ENCODE measurements at regions not wholly inside any gene's neighbourhood (a gene's known extent, or its start where the extent isn't known, plus 50 kb on each side); places are given as distances from the start of the nearest gene placed in this dataset.

DNA sequence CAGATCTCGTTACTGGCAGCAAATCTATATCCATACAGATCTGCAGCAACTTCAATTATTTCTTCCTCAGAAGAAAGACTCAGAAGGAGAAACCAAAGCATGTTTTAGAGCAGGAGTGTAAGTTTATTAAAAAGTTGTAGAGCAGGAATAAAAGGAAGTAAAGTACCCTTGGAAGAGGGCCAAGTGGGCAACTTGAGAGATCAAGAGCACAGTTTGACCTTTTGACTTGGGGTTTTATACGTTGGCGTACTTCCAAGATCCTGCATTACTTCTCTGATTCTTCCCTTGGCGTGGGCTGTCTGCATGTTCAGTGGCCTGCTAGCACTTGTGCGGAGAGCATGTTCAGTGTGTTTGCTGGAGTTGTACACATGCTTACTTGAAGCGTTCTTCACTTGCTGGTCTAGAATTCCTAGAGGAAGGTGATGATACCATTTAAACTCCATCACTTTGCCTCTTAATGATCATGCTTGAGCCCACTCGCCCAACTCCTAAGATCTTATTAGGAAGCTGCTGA lies 1114.7 kb upstream of the PABPC4L start:
- no peak for DNase-seq

DNA sequence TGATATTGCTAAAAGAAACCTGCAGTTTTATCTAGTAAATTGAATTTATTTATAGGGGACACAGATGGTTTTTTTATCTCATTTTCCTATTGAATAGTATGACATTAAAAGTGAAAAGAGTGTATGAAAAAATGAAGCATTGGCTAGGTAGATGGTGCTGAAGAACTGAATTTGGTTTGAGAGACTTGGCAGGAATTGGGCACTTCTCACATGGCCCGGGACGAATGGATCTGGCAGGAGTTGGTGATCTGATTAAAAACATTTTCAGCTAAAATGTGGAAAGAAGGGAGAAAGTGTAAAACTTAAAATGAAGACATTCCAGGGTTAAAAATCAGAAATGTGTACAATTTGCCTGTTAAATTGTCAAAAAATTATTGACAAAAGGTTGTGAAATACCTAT lies 1088.5 kb upstream of the PABPC4L start:
- DNase-seq = no peak

DNA sequence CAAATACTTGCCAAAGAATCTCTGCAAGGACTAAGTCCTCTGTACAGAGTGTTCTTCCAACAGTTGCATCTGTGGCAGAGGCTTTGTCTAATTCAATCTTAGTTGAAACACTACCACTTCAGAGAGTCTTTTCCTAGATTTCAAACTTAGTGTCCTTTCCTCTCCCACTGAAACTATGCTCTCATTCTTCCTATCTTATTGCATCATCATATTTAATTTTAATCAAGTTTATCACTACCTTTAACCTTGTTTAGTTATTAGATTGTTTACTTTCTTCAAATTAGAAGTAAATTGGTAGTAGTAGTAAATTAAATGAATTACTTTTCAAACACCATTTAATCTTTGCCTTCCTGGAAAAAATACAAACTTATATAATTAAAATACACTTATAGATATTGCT lies 1082.3 kb upstream of the PABPC4L start:
- no peak for DNase-seq

DNA sequence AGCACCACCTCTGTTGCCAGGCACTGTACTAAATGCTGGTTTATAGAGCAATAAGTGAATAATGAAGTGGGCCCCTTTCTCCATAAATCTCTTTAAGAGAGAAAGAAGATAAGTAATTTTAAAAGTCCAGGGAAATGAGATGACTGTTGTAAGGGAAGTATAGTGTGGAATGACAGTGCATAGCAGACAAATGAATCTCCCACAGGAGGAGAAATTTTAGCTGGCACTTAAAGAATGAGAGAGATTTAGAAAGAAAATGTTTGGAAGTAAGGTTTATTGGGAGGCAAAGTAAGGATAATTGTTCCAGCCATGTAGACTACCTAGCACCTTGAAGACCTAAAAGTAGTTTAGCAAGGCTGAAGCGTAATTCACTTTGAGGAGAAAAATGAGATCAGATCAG lies 1081.1 kb upstream of the PABPC4L start:
- no peak for DNase-seq

DNA sequence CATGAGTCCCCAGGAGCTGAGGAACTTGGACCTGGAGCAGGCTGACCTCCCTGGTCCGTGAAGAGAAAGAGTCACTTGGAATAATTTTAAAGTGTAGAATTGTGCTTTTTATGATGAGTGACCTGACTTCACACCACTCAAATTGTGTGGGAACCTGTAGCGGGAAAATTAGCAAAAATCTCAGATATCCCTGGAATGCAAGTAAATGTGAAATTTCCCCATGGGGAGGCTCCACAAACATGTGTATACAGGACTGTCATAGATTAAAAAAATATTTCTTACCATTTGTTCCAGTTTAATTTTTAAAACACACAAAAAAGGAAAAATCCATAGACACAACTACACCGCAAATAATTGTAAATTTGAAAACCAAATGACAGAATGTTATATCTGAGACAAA lies 1079.6 kb upstream of the PABPC4L start:
- no peak for DNase-seq

DNA sequence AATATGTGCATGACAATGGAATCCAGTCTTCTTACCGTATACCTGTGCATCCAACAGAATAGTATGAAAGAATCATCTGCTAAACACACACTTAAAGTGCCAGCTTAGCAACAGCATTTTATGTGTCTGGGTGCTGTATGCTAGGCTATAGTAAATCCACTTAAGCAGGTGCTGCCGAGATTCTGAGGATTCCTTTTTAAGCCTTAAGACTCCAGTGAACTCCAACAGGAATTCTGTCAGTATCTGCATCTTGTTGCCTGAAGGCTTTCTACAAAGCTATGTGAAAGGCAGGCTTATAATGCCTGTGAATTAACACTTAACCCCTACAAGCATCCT lies 1076.4 kb upstream of the PABPC4L start:
- no peak for DNase-seq

DNA sequence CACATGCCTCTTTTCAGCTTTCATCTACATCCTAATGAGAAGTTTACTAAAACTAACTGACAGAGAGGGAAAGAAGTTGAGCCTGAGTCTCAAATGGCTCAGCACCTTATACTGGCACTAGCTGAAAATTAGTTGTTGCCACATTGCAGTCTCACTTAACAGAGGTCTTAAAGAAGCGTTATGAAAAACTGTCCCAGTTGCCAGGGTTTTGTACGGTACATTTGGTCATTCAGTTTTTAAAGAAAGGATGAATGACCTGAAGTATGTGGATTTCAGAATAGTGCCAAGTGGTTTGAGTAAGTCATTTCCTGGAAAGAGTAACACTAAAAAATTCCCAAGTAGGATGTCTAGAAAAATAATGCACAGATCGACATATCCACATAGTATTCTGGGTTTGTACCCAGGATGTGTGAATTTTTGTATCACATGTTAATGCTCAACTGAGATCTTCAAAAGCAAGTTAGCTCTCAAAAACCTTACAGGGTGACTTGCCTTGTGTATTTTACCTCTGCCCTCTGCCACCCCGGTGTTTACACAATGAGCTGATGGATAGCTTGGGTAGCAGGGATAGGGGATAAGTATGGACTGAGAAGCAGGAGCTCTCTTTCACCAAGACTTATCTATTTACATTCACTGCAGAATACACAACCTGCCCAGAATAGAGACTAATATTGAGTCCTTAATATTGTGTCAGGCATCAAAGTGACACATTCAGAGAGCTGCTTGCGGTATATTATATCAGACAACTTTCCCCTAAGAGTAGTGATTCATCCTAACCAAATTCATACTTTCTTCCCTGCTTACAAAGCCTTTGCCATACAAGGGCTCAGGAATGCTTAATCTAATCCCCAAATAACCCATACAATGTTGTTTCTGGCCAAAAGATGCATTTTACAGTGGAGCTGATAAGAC lies 1075.7 kb upstream of the PABPC4L start:
- DNase-seq = no peak

DNA sequence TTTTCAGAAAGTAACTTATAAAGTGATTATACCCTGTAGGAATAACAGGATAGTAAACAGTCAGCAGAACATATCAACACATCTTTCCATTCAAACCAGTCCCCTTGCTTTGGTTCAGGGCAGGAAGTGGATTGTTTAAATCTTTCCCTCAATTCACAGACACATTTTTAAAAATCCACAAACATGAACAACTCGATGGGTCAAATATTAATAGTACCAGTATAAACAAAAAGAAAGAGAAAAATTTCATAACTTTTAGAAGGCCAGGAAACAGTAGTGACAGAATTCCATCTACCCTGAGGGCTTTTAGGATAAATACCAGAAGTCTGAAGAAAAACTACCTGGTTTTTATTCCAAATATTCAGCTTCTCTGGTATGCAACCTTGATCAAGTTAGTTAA lies 1072.8 kb upstream of the PABPC4L start:
- DNase-seq = no peak

DNA sequence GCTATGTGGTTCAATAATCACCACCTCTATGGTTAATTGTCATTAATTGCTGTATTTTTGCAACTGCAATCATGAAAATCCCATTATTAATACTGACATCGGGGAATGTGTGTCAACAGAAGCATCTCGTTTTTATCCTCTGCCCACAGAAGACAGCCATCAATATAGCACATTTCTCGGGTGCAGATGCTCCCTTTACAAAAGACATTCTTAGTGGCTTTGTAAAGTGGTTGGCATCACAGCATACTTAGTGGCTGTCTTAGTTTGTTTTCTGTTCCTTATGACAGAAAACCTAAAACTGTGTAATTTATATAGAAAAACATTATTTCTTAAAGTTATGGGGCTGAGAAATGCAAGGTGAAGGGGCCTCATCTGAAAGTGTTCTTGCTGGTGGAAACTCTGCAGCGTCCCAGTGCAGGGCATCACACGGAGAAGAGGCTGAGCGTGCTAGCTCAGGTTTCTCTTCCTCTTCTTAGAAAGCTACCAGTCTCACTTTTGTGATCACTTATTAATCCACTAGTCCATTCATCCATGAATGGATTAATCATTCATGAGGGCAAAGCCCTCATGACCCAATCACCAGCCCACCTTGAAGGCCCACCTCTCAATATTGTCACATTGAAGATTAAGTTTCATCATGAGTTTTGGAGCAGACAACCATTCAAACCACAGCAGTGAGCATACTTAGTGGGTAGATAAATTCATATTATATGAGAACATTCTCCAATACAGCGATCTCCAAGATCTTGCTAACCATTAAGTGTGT lies 1067.7 kb upstream of the PABPC4L start:
- DNase-seq = no peak

DNA sequence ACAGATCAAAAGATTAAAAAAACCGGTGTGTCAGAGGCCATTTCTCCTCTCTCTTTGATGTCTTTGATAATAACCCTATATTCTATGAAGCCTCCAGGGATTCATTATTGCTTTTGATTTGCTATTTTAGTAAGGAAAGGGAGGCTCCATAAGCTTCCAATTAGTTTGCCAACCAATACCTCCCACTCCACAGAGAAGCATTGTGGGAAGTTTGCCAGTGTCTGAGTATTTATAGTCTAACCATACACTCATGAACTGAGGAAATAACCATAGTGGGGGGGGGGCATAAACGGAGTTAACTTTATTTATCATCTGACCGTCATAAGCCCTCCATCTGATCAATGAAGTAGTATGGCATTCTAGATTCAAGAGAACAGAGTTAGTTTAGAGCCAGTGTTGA lies 1066.8 kb upstream of the PABPC4L start:
- DNase-seq = no peak

DNA sequence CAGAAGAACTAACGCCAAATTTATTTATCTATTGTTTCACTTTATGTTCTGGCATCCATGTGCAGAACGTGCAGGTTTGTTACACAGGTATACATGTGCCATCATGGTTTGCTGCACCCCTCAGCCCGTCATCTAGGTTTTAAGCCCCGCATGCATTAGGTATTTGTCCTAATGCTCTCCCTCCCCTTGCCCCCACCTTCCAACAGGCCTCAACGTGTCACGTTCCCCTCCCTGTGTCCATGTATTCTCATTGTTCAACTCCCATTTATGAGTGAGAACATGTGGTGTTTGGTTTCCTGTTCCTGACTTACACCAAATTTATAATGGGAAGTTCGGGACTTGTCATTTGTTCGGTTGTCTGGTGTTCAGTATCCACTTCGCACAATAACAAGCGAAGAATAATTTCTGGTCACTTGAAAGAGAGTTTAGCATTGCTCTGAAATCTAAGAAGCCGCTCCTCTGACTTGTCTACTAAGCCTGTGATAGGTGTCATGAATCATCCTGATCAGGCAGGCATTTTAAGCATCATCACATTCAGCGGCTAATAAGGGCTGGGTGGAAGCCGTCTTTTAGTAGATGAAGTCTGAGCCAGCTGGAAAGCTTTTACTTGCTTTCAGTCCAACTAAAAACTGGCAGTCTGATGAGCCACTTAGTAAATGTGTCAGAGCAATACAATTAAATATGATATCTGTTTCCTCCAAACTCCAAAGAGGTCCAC lies 1065.7 kb upstream of the PABPC4L start:
- DNase-seq = no peak

DNA sequence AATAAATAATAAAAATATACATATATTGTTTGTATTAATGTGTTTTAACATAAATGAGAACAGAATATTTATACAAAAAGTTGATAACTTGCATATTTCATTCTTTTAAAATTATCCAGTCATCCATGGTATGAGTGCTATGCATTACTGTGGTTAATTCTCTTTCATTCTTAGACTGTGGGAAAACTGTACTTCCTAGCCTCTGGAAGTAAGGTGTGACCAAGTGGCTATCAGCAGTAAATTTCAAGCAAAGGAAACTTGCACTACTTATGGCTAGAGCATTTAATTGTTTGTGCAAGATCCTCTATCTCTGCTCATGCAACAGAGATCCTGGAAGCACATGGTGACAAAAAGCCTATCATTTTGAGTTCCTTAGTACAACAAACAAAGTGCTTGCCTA lies 1054.5 kb upstream of the PABPC4L start:
- no peak for DNase-seq

DNA sequence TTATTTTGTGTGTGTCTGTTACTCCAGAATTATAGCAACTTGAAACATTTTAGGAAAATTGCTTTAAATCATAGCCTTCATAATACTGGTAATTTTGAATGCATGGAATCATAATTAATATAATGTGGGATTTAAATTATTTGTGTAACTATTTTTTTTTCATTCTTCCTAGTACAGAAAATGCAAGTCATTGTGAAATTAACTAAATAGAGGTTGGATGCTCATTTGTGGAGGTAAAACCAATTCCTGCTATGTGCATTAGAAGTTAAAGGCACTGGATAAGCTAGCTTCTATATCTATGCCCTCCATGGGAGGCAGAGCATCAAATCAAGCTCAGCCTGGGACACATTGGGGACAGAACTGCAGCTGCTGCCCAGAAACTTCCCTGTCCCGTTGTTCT lies 1048.5 kb upstream of the PABPC4L start:
- no peak for DNase-seq

DNA sequence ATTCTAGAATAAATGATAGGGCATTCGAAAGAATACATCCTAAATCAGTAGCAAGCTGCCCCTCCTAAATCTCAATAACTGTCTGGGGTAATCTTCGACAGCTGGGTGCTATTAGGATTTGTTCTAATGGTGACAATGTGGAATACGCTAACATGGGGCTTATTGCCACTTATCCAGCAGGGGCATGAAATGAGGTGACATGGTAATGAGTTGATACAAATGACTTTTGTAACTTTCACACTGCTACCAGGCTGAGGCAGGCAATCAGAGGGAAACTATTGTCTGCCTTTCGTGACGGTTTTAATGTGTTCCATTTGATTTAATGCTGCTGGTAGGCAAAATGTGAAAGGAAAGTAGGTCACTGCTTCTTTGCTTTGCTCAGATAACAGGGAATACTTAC lies 1047.4 kb upstream of the PABPC4L start:
- DNase-seq = no peak

DNA sequence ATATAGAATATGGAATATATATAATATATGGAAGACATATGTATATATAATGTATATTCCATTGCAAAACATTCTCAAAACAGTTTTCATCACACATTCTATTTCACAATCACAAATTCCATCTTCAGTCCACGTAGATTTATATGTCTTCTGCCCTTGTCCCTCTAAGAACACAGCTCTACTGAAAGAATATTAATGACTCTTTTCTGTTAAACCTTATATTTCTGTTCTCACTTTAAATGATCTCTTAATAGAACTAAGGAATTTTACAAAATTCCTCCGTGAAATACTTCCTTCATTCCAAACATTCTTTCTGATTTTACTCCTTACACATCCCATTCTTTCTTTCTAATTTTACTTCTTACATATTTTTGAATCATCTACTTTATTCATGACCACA lies 1043.1 kb upstream of the PABPC4L start:
- DNase-seq = no peak

DNA sequence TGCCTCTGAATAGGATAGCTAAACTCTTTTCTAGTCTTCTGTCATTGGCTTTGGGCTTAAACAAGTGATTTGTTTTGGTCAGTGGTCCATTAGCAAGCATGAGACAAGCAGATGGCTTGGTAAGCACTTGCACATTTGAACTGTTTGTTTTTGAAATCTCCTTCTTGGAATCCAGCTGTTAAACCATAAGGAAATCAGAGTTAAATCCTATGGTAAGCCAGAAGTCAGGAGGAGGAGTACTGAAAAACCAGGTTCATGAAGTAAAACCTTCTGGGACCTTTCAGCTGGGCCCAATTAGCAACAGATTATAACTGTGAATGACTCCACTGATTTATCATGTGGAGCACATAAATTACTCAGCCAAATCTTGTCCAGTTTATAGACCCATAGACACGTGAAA lies 1042.5 kb upstream of the PABPC4L start:
- DNase-seq = no peak

DNA sequence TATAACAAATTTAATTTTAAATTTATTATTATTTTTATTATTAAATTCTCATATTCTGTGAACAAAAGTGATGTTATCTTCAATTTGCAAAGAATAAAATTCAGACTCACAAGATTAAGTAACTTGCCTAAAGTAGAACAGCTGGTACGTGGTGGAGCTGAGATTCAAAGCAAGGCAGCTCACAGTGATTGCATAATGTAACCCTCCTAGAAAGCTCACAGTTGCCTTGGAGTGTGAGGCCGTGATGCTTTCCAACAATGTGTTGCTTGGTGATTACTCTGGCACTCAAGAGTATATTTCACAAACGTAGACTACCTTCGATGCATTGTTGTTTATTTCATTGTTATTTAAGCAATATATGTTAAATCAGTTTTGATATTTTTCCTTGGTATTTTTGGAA lies 1039.2 kb upstream of the PABPC4L start:
- no peak for DNase-seq

DNA sequence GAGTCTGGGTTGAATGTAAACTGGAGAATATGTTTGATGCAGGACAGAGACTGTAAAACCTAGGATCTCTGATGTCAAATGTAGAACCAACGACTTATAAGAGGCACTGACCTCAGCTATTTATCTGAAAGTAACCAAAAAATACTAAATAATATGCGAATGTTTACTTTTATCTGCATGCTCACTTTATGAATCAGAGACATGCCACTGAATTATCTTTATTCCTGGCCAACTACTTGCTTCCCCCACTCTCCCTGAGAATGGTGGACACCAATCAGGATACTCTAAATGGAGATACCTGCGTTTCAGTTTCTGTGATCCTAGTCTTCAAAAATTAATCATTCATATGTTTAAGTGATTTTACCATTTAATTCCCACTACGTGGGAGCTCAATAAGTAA lies 1038.4 kb upstream of the PABPC4L start:
- DNase-seq = no peak

DNA sequence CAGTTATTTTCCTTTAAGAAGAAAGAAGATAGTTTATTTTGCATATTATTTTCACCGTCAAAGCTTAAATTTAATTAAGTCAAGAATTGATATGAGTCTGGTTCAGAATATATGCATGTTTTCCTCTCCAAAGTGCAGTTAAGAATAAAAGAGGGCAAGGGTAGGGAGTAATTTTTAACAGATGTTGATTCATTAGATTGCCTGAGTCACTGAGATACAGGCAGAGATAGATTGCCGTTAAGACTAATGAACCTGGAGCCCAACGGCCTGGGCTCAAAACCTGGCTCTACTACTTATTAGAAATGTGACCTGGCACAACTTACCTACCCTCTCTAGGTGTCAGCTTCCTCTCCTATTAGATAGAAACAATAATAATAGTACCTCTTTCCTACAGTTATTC lies 1037.4 kb upstream of the PABPC4L start:
- DNase-seq = no peak

DNA sequence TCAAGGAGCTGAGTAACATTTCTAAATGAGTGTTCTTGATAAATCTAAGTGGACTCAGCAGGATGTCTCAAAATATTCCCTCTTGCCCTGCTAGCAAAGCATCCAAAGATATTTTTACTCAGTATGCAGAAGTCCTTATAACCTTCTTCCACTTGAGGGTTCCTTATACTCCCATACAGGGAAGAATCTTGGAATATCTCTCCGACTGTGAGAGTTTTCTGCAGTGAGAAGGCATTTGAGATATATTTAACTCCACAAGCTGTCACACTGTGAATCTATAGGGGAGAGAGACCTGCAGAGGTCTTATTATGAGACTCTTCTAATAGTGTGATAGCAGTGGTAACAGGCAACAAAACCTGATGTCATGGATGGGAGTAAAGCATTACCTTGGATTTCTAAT lies 1034.5 kb upstream of the PABPC4L start:
- DNase-seq = no peak

DNA sequence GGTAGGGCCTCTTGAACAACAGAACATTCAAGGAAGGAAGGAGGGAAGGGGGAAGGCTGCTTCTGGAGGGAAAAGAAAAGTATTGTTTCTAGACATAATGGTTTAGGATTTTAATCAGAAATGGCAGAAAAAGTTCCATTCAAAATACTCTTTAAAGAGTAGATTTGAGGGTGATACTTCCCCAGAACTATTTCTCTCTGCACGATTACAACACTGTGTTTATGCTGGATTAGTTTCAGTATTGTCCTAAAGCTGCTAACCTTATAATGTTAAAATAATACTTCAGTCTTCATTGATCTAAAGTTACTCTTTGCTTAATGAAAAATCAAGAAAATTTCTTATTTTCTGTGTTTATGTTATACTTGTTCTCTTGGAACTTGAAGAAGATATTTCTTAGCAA lies 1026.3 kb upstream of the PABPC4L start:
- DNase-seq = no peak

DNA sequence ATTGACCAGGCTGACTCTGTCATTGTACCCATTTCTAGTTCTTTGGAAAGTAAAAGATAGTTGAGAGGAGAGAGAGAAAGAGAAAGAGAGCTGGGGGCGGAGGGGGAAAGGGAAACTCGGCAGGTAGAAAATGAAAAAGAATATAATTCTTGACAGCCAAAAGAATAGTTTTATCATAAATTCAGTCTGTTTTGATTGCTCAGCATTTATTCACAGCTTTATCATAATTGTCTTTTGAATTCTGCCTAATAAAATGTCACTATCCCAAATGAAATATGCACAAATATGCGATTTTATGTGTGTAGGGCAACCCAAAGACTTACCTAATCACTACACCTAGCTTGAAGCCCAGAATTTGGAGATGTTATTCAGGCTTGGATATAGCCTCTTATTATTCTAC lies 1024.0 kb upstream of the PABPC4L start:
- DNase-seq = no peak

DNA sequence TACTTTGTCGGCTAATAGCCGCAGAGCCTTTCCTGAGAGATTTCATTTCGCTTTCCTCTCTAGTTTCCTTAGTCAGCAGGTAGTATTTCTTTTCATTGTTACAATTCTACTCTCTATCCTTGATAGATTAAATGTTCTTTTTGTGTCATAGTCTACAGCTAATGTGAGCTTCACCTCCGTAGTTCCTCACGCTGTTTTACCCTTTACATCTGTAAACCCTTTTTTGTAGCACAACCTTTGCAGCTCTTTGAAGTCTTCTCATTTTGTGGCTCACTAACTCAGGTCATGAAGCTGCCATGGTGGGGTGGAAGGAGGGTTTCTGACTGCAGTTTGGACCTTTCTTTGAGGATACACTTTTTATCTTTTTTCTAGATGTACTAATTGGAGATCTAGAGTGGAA lies 1008.8 kb upstream of the PABPC4L start:
- no peak for DNase-seq

DNA sequence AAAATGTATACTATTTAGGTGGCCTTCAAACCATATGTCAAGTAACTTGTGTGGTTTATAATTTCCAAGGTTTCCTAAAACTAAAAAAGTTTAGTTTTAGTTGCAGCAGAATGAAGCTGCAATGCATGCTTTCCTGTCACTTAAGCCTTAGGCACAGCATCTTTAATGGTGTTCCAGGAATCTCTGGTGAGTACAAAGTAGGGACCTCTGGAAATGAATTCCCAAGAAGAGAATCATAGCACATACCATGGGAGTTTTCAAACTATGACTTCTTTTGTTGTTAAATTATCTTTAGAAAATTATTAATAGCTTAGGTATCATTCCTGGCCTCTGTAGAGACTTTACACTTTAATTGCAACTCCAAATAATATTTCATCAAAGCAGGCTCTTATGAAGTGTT lies 1005.9 kb upstream of the PABPC4L start:
- no peak for DNase-seq
